ENCODE measurements at regions not wholly inside any gene's neighbourhood (a gene's known extent, or its start where the extent isn't known, plus 50 kb on each side); places are given as distances from the start of the nearest gene placed in this dataset.

DNA sequence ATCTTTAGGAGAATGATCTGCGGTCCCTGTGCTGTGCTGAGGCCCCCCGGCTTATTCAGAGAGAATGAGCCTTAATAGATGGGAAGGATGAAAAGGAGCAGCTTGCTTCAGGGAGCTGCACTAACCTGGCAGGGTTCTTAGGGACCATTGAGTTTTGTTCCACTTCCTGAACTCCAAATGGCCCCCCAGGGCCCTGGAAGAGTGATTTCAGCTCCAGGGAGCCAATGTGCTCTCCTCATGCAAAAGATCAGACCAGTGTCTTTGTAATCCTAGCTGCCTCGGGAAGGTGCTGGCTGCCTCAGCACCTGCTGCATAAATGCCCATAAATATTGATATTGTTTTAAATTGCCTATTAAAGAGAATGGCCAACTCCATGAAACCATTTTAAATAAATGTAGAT, 210.2 kb downstream of the NCK2 start:
- TF ChIP-seq, protein P1, sequence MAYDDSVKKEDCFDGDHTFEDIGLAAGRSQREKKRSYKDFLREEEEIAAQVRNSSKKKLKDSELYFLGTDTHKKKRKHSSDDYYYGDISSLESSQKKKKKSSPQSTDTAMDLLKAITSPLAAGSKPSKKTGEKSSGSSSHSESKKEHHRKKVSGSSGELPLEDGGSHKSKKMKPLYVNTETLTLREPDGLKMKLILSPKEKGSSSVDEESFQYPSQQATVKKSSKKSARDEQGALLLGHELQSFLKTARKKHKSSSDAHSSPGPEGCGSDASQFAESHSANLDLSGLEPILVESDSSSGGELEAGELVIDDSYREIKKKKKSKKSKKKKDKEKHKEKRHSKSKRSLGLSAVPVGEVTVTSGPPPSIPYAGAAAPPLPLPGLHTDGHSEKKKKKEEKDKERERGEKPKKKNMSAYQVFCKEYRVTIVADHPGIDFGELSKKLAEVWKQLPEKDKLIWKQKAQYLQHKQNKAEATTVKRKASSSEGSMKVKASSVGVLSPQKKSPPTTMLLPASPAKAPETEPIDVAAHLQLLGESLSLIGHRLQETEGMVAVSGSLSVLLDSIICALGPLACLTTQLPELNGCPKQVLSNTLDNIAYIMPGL (CRISPR knock-in tag; IDR thresholded peaks at IDR 0.05): no peak
- TF ChIP-seq GABPB1 (CRISPR knock-in tag; IDR thresholded peaks at IDR 0.05) (no peak), NFYB (CRISPR knock-in tag; conservative IDR thresholded peaks at IDR 0.05; ENCODE audit: low read depth) (no peak), CBFB (CRISPR knock-in tag; IDR thresholded peaks at IDR 0.05; ENCODE audit: low read depth) (no peak), ZNF423 (CRISPR knock-in tag; IDR thresholded peaks at IDR 0.05) (no peak), ZNF263 (CRISPR knock-in tag; IDR thresholded peaks at IDR 0.05; ENCODE audit: low read depth) (no peak), FOXJ3 (CRISPR knock-in tag; IDR thresholded peaks at IDR 0.05; ENCODE audit: borderline replicate concordance) (no peak), CREB1 (CRISPR knock-in tag; IDR thresholded peaks at IDR 0.05) (no peak), ZNF396 (CRISPR knock-in tag; IDR thresholded peaks at IDR 0.05; ENCODE audit: borderline replicate concordance) (no peak)
- TF ChIP-seq, protein P2, sequence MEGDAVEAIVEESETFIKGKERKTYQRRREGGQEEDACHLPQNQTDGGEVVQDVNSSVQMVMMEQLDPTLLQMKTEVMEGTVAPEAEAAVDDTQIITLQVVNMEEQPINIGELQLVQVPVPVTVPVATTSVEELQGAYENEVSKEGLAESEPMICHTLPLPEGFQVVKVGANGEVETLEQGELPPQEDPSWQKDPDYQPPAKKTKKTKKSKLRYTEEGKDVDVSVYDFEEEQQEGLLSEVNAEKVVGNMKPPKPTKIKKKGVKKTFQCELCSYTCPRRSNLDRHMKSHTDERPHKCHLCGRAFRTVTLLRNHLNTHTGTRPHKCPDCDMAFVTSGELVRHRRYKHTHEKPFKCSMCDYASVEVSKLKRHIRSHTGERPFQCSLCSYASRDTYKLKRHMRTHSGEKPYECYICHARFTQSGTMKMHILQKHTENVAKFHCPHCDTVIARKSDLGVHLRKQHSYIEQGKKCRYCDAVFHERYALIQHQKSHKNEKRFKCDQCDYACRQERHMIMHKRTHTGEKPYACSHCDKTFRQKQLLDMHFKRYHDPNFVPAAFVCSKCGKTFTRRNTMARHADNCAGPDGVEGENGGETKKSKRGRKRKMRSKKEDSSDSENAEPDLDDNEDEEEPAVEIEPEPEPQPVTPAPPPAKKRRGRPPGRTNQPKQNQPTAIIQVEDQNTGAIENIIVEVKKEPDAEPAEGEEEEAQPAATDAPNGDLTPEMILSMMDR (IDR thresholded peaks at IDR 0.05): no peak
- TF ChIP-seq, protein P3, sequence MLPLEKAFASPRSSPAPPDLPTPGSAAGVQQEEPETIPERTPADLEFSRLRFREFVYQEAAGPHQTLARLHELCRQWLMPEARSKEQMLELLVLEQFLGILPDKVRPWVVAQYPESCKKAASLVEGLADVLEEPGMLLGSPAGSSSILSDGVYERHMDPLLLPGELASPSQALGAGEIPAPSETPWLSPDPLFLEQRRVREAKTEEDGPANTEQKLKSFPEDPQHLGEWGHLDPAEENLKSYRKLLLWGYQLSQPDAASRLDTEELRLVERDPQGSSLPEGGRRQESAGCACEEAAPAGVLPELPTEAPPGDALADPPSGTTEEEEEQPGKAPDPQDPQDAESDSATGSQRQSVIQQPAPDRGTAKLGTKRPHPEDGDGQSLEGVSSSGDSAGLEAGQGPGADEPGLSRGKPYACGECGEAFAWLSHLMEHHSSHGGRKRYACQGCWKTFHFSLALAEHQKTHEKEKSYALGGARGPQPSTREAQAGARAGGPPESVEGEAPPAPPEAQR (CRISPR knock-in tag; IDR thresholded peaks at IDR 0.05): no peak
- TF ChIP-seq, protein P4, sequence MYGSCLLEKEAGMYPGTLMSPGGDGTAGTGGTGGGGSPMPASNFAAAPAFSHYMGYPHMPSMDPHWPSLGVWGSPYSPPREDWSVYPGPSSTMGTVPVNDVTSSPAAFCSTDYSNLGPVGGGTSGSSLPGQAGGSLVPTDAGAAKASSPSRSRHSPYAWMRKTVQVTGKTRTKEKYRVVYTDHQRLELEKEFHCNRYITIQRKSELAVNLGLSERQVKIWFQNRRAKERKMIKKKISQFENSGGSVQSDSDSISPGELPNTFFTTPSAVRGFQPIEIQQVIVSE (CRISPR knock-in tag; IDR thresholded peaks at IDR 0.05; ENCODE audit: borderline replicate concordance): no peak
